Sigmoid colon (tissue), 4 donors: ENCODE measurements at regions not wholly inside any gene's neighbourhood (a gene's known extent, or its start where the extent isn't known, plus 50 kb on each side); places are given as distances from the start of the nearest gene placed in this dataset.

Experiments
- CTCF ChIP-seq, 4 experiments: fragments of 450-650 bp in 3 of 4; fragments of 200-600 bp in 1 of 4; IDR thresholded peaks; one replicate each; pipeline ENCODE4 v1.5.1; 2016 to 2019; ENCODE audit warnings: antibody characterized with exemption in 4 of 4, mild to moderate bottlenecking in 3 of 4, moderate library complexity in 2 of 4
- EP300 ChIP-seq, 4 donors: sonication (generic); formaldehyde crosslinking; IDR thresholded peaks; one replicate each; pipeline ENCODE4 v1.6.1; 2017; ENCODE audit warnings: antibody characterized with exemption in 4 of 4

- TF ChIP-seq CTCF (IDR thresholded peaks at IDR 0.05): no peak
- no peak for TF ChIP-seq EP300 (IDR thresholded peaks at IDR 0.05)
These were observed 207.0 kb upstream of the SLC30A5 start for GRCh38 chr5:68886814-68887213.
